Stimulated activated naive CD8-positive, alpha-beta T cell treated with anti-CD3 and anti-CD28 coated beads, Interleukin-15, Interleukin-2, amounts not matched to agents 100 ng/mL and 50 ng/mL, for 24 hours (primary cell): ENCODE measurements at regions not wholly inside any gene's neighbourhood (a gene's known extent, or its start where the extent isn't known, plus 50 kb on each side); places are given as distances from the start of the nearest gene placed in this dataset.

Experiments
- H3K27ac Mint-ChIP-seq: one replicate; pipeline ENCODE4 v1.8.0; 2021; ENCODE audit warnings: mild to moderate bottlenecking, mixed read lengths
- H3K27me3 Mint-ChIP-seq: one replicate; pipeline ENCODE4 v1.8.0; 2021; ENCODE audit warnings: mixed read lengths
- H3K36me3 Mint-ChIP-seq: one replicate; pipeline ENCODE4 v1.8.0; 2021; ENCODE audit warnings: low read depth, mixed read lengths
- H3K4me1 Mint-ChIP-seq: one replicate; pipeline ENCODE4 v1.8.0; 2021; ENCODE audit warnings: low read depth, mixed read lengths
- H3K4me3 Mint-ChIP-seq: one replicate; pipeline ENCODE4 v1.8.0; 2021; ENCODE audit warnings: mild to moderate bottlenecking, mixed read lengths
- H3K9me3 Mint-ChIP-seq: one replicate; pipeline ENCODE4 v1.8.0; 2021; ENCODE audit warnings: mixed read lengths

DNA sequence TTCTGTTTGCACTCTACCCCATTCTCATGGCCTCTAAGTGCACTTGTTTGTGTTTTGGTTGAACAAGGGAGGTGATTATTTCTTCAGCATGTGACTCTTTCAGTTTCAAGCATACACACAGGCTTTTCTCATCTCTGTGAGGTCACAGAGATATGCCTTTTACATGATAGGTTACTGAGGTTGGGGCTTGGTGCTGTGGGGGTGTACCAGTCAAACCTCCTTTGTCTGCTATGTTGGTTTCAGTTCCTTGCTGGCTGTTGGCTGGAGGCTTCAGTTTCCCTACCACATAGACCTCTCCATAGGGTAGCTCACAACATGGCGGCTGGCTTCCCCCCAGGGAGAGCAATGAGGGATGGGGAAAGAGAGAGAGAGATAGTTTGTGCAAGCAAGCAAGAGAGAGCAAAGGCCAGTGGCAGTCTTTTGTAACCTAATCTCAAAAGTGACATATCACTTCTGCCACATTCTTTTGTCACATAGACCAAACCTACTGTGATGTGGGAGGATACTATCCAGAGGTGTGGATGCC is 96.7 kb upstream of the SEMA6A start:
- no peaks in the 10 kb centered on the region for H3K36me3 Mint-ChIP-seq
- H3K9me3 Mint-ChIP-seq: no peaks in the 10 kb centered on the region
- H3K27ac Mint-ChIP-seq: no peak overlapping the region
- no peak overlapping the region for H3K4me3 Mint-ChIP-seq
- peaks cover 4% of the 10 kb centered on the region for H3K27me3 Mint-ChIP-seq
- no peaks in the 10 kb centered on the region for H3K4me1 Mint-ChIP-seq

DNA sequence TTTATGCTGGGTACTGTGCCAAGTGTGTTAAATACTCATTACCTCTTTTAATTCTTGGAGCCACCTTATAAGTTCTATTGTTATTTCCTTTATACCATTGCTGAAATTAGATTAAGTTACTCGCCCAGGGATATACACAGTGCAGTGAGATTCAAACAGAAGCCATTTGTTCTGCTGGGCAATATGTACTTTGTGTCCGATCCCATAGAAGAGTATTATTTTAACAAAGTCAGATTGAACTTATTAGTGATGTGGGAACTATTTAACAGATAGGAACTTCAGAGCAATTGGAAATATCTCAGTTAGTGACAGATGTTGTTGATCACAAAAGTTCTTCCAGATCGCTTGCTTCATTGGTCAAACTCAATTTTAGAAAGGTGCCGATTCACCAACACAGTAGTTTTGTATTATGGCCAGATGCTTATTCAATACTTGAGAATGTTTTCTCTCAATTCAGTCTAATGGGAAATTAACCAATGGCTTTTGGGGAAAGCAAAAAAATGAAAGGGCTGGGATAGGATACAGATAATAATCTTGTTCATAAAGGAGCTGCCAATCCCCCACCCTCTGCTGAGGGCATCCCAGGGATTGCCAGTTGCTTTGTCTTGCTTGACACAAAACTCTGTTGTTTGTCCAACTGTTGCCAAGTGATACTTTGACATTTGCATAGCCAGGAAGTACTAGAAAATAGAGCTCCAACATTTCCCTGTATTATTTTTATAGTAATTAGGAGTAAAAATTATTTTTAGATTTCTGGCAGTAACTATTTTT is 94.8 kb upstream of the SEMA6A start:
- peaks cover 12% of the 10 kb centered on the region for H3K27me3 Mint-ChIP-seq
- H3K4me3 Mint-ChIP-seq: no peak overlapping the region
- no peak overlapping the region for H3K27ac Mint-ChIP-seq
- H3K9me3 Mint-ChIP-seq: no peaks in the 10 kb centered on the region
- H3K36me3 Mint-ChIP-seq: no peaks in the 10 kb centered on the region
- H3K4me1 Mint-ChIP-seq: no peaks in the 10 kb centered on the region

DNA sequence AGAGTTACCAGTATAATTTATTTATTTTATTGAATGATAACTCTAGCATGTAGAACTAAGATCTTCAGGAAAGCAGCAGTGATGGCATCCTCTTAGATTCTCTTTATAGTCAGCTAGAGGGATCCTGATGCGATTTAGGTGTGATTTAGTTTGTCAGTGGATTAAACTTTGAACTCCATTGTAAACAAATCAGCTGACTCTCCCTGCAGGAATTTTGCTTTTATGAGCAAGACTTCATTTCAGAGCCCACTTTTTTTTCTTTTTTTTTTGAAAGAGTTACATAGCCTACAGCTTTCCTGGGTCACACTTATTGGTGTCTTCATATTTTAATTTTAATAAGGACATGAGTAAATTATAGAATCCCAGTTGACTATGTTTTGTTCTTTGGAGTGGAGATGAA is 93.8 kb upstream of the SEMA6A start:
- no peak overlapping the region for H3K4me3 Mint-ChIP-seq

DNA sequence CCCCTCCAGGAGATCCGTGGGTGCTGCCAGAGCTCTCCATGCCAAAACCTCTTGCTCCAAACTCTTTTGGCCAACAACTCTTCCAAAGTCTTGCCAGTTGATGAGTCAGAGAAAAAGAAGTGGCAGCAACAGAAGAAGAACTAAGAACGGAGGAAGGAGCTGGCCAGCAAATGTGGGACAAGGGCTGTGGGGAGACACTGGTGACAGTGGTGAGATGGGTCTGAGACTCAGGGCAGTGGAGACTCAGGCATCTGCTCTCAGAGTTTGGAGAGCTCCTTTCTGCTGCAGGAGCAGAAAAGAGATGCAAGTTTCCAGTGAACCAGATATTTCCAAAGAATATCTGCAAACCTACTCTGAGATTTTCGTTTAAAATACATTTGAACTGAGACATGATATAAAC is 92.3 kb upstream of the SEMA6A start:
- no peak overlapping the region for H3K4me3 Mint-ChIP-seq
- peaks cover 12% of the 10 kb centered on the region for H3K27me3 Mint-ChIP-seq
- H3K9me3 Mint-ChIP-seq: no peaks in the 10 kb centered on the region

More for the DNA sequence above, 93.8 kb upstream of the SEMA6A start:
- Mint-ChIP-seq H3K9me3 (no peaks in the 10 kb centered on the region), H3K27ac (no peak overlapping the region), H3K4me1 (no peaks in the 10 kb centered on the region), H3K36me3 (no peaks in the 10 kb centered on the region), H3K27me3 (peaks cover 12% of the 10 kb centered on the region)

DNA sequence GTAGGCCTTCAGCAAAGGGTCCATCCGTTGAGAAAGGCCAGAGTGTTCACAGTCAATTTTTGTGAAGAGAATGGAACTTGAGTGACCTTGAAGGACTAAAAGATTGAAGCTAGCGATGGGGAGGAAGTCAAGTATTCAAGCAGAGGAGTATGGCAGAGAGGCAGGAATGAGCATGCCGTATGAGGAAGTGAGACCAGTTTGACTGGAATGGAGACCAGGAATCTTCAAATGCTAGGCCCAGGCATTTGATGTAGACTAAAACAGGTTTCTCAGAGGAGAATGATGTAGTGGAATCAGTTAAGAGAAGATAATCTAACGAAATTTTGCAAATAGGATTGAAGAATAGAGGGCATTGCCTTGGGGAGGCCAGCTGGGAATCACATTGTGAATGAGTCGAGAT is 90.4 kb upstream of the SEMA6A start:
- no peak overlapping the region for H3K4me3 Mint-ChIP-seq
- H3K36me3 Mint-ChIP-seq: no peaks in the 10 kb centered on the region
- peaks cover 12% of the 10 kb centered on the region for H3K27me3 Mint-ChIP-seq
- no peaks in the 10 kb centered on the region for H3K4me1 Mint-ChIP-seq
- H3K9me3 Mint-ChIP-seq: no peaks in the 10 kb centered on the region
- H3K27ac Mint-ChIP-seq: no peak overlapping the region

More for the DNA sequence above, 92.3 kb upstream of the SEMA6A start:
- no peaks in the 10 kb centered on the region for H3K36me3 Mint-ChIP-seq
- H3K27ac Mint-ChIP-seq: no peak overlapping the region
- H3K4me1 Mint-ChIP-seq: no peaks in the 10 kb centered on the region

GRCh38 chr5:116663081-116663480 is 88.5 kb upstream of the SEMA6A start:
- H3K9me3 Mint-ChIP-seq: no peaks in the 10 kb centered on the region
- H3K36me3 Mint-ChIP-seq: no peaks in the 10 kb centered on the region
- no peak overlapping the region for H3K4me3 Mint-ChIP-seq
- H3K27ac Mint-ChIP-seq: no peak overlapping the region
- peaks cover 11% of the 10 kb centered on the region for H3K27me3 Mint-ChIP-seq
- H3K4me1 Mint-ChIP-seq: no peaks in the 10 kb centered on the region

- Mint-ChIP-seq H3K27me3 (peaks cover 14% of the 10 kb centered on the region), H3K4me1 (no peaks in the 10 kb centered on the region), H3K4me3 (no peak overlapping the region), H3K27ac (no peak overlapping the region), H3K9me3 (no peaks in the 10 kb centered on the region), H3K36me3 (no peaks in the 10 kb centered on the region)
Observed at GRCh38 chr5:116661419-116661818, 86.8 kb upstream of the SEMA6A start.

DNA sequence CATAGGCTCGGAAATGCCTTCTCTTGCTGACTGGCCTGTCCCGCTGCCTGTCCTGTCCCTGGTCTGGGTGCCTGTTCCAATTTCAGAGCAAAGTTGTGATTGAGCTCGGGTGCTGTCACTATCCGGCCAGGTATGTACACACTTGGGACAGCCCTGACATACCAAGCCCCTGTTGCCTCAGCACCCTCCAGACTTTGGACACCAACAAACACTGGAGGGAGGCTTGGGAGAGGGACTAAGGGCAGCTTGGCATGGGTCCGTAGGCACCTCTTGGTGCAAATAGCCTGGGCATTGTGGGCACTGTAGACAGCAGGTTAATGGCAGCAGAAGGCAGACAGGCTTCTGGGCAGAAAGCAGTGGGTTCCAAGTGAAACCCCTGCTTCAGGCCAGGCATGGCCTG is 86.3 kb upstream of the SEMA6A start:
- H3K4me3 Mint-ChIP-seq: no peak overlapping the region
- H3K36me3 Mint-ChIP-seq: no peaks in the 10 kb centered on the region
- no peaks in the 10 kb centered on the region for H3K4me1 Mint-ChIP-seq
- peaks cover 12% of the 10 kb centered on the region for H3K27me3 Mint-ChIP-seq
- no peak overlapping the region for H3K27ac Mint-ChIP-seq
- no peaks in the 10 kb centered on the region for H3K9me3 Mint-ChIP-seq

DNA sequence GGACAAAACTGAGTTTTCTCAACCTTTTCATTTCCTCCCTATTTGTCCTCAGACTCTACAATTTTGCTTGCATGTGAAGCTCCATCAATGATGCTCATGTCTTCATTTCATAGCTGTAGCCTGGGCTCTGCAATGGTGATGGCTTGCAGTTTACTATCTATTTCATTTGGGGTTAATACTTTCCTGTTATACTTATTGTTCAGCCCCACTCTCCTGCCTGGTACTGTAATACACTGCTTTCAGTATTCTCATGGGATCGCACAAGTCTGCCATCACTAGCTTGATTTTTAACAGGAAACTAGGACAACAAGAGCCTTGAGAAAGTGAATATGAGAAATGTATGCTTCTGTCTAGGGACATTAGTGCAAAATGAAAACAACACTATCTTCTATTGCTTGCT is 84.2 kb upstream of the SEMA6A start:
- peaks cover 6% of the 10 kb centered on the region for H3K27me3 Mint-ChIP-seq
- H3K4me3 Mint-ChIP-seq: no peak overlapping the region
- H3K27ac Mint-ChIP-seq: no peak overlapping the region
- H3K36me3 Mint-ChIP-seq: no peaks in the 10 kb centered on the region
- H3K4me1 Mint-ChIP-seq: no peaks in the 10 kb centered on the region
- no peaks in the 10 kb centered on the region for H3K9me3 Mint-ChIP-seq

DNA sequence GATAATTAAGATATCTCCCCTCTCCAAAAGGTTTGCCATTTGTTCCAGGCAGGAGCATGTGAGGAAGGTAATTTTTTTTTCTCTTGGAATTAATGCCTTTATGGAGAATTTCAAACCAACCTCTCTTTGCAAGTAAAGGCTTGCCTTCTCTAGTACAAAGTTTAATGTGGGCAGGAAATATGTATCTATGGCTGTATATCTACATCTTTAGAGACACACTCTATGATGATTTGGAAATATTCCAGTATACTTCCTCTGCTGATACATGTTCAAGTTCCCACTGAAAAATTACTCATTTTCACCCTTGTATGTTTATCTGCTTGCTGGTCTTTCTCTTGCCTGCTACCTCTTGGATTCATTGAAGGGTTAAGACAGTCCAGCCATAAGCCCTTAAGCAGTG is 83.5 kb upstream of the SEMA6A start:
- Mint-ChIP-seq H3K36me3 (no peaks in the 10 kb centered on the region), H3K4me3 (no peak overlapping the region), H3K9me3 (no peaks in the 10 kb centered on the region), H3K27me3 (peaks cover 6% of the 10 kb centered on the region), H3K4me1 (no peaks in the 10 kb centered on the region), H3K27ac (no peak overlapping the region)

DNA sequence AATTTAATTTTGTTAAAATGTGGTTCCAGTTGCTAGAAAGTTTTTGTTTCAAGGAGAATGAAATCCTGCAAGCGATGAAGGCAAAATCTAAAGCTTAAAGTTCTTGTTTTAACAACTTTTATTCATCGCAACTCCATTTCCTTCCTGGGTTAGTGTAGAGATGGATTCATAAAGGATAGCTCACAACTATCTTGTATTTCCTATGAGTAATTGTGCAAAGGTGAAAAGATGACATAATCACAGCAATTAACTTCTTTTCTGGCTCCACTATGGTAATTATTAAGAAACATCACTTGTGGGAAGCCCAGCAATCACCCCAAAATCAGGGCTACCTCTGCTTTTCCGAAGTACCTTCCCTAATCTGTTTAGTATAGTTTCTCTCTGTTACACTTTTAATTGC is 80.8 kb upstream of the SEMA6A start:
- H3K27me3 Mint-ChIP-seq: peaks cover 16% of the 10 kb centered on the region
- H3K36me3 Mint-ChIP-seq: no peaks in the 10 kb centered on the region
- H3K9me3 Mint-ChIP-seq: no peaks in the 10 kb centered on the region
- no peaks in the 10 kb centered on the region for H3K4me1 Mint-ChIP-seq
- no peak overlapping the region for H3K4me3 Mint-ChIP-seq
- no peak overlapping the region for H3K27ac Mint-ChIP-seq

GRCh38 chr5:116654925-116655324 is 80.3 kb upstream of the SEMA6A start:
- H3K4me1 Mint-ChIP-seq: no peaks in the 10 kb centered on the region
- no peak overlapping the region for H3K4me3 Mint-ChIP-seq
- H3K9me3 Mint-ChIP-seq: no peaks in the 10 kb centered on the region
- no peak overlapping the region for H3K27ac Mint-ChIP-seq
- peaks cover 16% of the 10 kb centered on the region for H3K27me3 Mint-ChIP-seq
- no peaks in the 10 kb centered on the region for H3K36me3 Mint-ChIP-seq

- Mint-ChIP-seq H3K27me3 (peaks cover 16% of the 10 kb centered on the region), H3K36me3 (no peaks in the 10 kb centered on the region), H3K9me3 (no peaks in the 10 kb centered on the region), H3K4me1 (no peaks in the 10 kb centered on the region), H3K27ac (no peak overlapping the region), H3K4me3 (no peak overlapping the region)
Observed at GRCh38 chr5:116652903-116653302, 78.3 kb upstream of the SEMA6A start.

DNA sequence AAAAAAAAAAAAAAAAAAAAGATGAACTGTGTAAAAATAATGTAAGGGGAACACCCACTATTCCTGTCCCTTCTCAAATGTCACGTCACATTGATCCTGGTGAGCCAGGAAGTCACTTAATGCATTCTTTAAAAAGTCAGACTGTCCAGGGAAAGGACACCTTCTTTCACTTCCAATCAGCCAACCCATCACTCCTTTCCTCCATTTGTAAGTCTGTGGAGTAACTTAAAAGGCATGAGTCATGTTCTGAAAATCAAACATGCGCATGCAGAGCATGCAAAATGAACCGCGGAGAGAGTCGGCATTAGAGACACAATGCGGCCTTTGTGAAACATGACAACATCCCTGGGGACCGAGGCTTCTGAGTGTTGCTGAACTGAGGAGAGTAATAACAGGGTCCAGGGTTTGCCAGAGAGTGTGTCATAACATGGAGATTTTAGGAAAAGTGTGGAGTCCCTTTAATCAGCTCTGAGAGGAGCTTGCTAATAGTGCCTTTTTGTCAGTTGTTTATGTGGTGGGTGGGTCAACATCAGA is 77.6 kb upstream of the SEMA6A start:
- Mint-ChIP-seq H3K9me3 (no peaks in the 10 kb centered on the region), H3K36me3 (no peaks in the 10 kb centered on the region), H3K4me1 (no peaks in the 10 kb centered on the region), H3K27ac (no peak overlapping the region), H3K4me3 (no peak overlapping the region), H3K27me3 (peaks cover 16% of the 10 kb centered on the region)

- H3K4me1 Mint-ChIP-seq: no peaks in the 10 kb centered on the region
- no peak overlapping the region for H3K4me3 Mint-ChIP-seq
- no peak overlapping the region for H3K27ac Mint-ChIP-seq
- peaks cover 12% of the 10 kb centered on the region for H3K27me3 Mint-ChIP-seq
- no peaks in the 10 kb centered on the region for H3K36me3 Mint-ChIP-seq
- H3K9me3 Mint-ChIP-seq: no peaks in the 10 kb centered on the region
Observed at GRCh38 chr5:116651653-116652052, 77.0 kb upstream of the SEMA6A start.

- Mint-ChIP-seq H3K36me3 (no peaks in the 10 kb centered on the region), H3K9me3 (no peaks in the 10 kb centered on the region), H3K27ac (no peak overlapping the region), H3K4me1 (no peaks in the 10 kb centered on the region), H3K4me3 (no peak overlapping the region), H3K27me3 (peaks cover 10% of the 10 kb centered on the region)
Observed at GRCh38 chr5:116650964-116651363, 76.3 kb upstream of the SEMA6A start.
